ENCODE measurements at regions not wholly inside any gene's neighbourhood (a gene's known extent, or its start where the extent isn't known, plus 50 kb on each side); places are given as distances from the start of the nearest gene placed in this dataset.

GRCh38 chr12:18955594-18955993, 173.9 kb upstream of the PLEKHA5 start:
- DNase-seq = no peak
- intact Hi-C loops (cut with DNase I) = no loop called here

- DNase-seq = no peak
- intact Hi-C loops (cut with DNase I) = no loop called here
These were observed 164.3 kb upstream of the PLEKHA5 start for GRCh38 chr12:18965203-18965602.

GRCh38 chr12:18966954-18967353, 162.6 kb upstream of the PLEKHA5 start:
- intact Hi-C loops (cut with DNase I) = no loop called here

GRCh38 chr12:18967814-18968213, 161.7 kb upstream of the PLEKHA5 start:
- intact Hi-C loops (cut with DNase I) = no loop called here

More at GRCh38 chr12:18966954-18967353, 162.6 kb upstream of the PLEKHA5 start:
- DNase-seq = no peak

GRCh38 chr12:18969512-18969911, 160.0 kb upstream of the PLEKHA5 start:
- intact Hi-C loops (cut with DNase I) = no loop called here
- DNase-seq = no peak

More at GRCh38 chr12:18967814-18968213, 161.7 kb upstream of the PLEKHA5 start:
- no peak for DNase-seq

- intact Hi-C loops (cut with DNase I) = no loop called here
- no peak for DNase-seq
These were observed 158.9 kb upstream of the PLEKHA5 start for GRCh38 chr12:18970603-18971002.

- intact Hi-C loops (cut with DNase I) = no loop called here
These were observed 157.6 kb upstream of the PLEKHA5 start for GRCh38 chr12:18971932-18972331.

GRCh38 chr12:18975933-18976332, 153.6 kb upstream of the PLEKHA5 start:
- intact Hi-C loops (cut with DNase I) = no loop called here

More at GRCh38 chr12:18971932-18972331, 157.6 kb upstream of the PLEKHA5 start:
- DNase-seq = no peak

GRCh38 chr12:18979401-18980126, 150.0 kb upstream of the PLEKHA5 start:
- no peak for DNase-seq
- intact Hi-C loops (cut with DNase I) = no loop called here

More at GRCh38 chr12:18975933-18976332, 153.6 kb upstream of the PLEKHA5 start:
- no peak for DNase-seq

GRCh38 chr12:18981732-18982131, 147.8 kb upstream of the PLEKHA5 start:
- intact Hi-C loops (cut with DNase I) = no loop called here
- no peak for DNase-seq

GRCh38 chr12:18982226-18982949, 147.1 kb upstream of the PLEKHA5 start:
- intact Hi-C loops (cut with DNase I) = no loop called here
- DNase-seq = peak in 1 of 10 donors; percentile 14

GRCh38 chr12:18983854-18984253, 145.7 kb upstream of the PLEKHA5 start:
- DNase-seq = no peak
- intact Hi-C loops (cut with DNase I) = no loop called here

- intact Hi-C loops (cut with DNase I) = no loop called here
- DNase-seq = no peak
These were observed 138.7 kb upstream of the PLEKHA5 start for GRCh38 chr12:18990856-18991255.

GRCh38 chr12:18992336-18992735, 137.2 kb upstream of the PLEKHA5 start:
- DNase-seq = no peak
- intact Hi-C loops (cut with DNase I) = no loop called here

GRCh38 chr12:18998343-18999261, 130.9 kb upstream of the PLEKHA5 start:
- no peak for DNase-seq
- intact Hi-C loops (cut with DNase I) = no loop called here

GRCh38 chr12:19000836-19001235, 128.7 kb upstream of the PLEKHA5 start:
- DNase-seq = no peak
- intact Hi-C loops (cut with DNase I) = no loop called here

- DNase-seq = no peak
- intact Hi-C loops (cut with DNase I) = no loop called here
These were observed 127.3 kb upstream of the PLEKHA5 start for GRCh38 chr12:19002216-19002615.

GRCh38 chr12:19003141-19003540, 126.4 kb upstream of the PLEKHA5 start:
- intact Hi-C loops (cut with DNase I) = no loop called here
- DNase-seq = no peak

- DNase-seq = no peak
- intact Hi-C loops (cut with DNase I) = no loop called here
These were observed 125.4 kb upstream of the PLEKHA5 start for GRCh38 chr12:19003987-19004619.

GRCh38 chr12:19005257-19005801, 124.2 kb upstream of the PLEKHA5 start:
- DNase-seq = no peak
- intact Hi-C loops (cut with DNase I) = no loop called here

Measured in posterior cingulate gyrus (tissue), 11 donors.